ENCODE measurements at regions not wholly inside any gene's neighbourhood (a gene's known extent, or its start where the extent isn't known, plus 50 kb on each side); places are given as distances from the start of the nearest gene placed in this dataset.

GRCh38 chr14:97381309-97381708 is 584.1 kb downstream of the VRK1 start:
- no peak for TF ChIP-seq CTCF (IDR thresholded peaks at IDR 0.05)
- no peak for TF ChIP-seq REST (IDR thresholded peaks at IDR 0.05; ENCODE audit: low read depth, low read length)
- no peak for TF ChIP-seq TAF1 (IDR thresholded peaks at IDR 0.05; ENCODE audit: borderline replicate concordance, low read depth, low read length)
- TF ChIP-seq SMC3 (IDR thresholded peaks at IDR 0.05; ENCODE audit: low read depth, low read length) = no peak
- TF ChIP-seq NRF1 (IDR thresholded peaks at IDR 0.05; ENCODE audit: low read depth, low read length) = no peak
- TF ChIP-seq JUND (IDR thresholded peaks at IDR 0.05) = no peak
- no peak for TF ChIP-seq POLR2AphosphoS5 (IDR thresholded peaks at IDR 0.05; ENCODE audit: low read depth, low read length)
- TF ChIP-seq MAX (IDR thresholded peaks at IDR 0.05; ENCODE audit: low read depth) = no peak
- no peak for TF ChIP-seq FOSL2 (IDR thresholded peaks at IDR 0.05; ENCODE audit: borderline replicate concordance, low read depth)
- TF ChIP-seq USF2 (IDR thresholded peaks at IDR 0.05; ENCODE audit: borderline replicate concordance, low read depth, low read length) = no peak
- no peak for TF ChIP-seq EZH2phosphoT487 (IDR thresholded peaks at IDR 0.05; ENCODE audit: borderline replicate concordance, low read depth)
- no peak for TF ChIP-seq MEF2A (IDR thresholded peaks at IDR 0.05; ENCODE audit: borderline replicate concordance, low read depth)

Measured in SK-N-SH (cell line).